ENCODE measurements at regions not wholly inside any gene's neighbourhood (a gene's known extent, or its start where the extent isn't known, plus 50 kb on each side); places are given as distances from the start of the nearest gene placed in this dataset.

DNA sequence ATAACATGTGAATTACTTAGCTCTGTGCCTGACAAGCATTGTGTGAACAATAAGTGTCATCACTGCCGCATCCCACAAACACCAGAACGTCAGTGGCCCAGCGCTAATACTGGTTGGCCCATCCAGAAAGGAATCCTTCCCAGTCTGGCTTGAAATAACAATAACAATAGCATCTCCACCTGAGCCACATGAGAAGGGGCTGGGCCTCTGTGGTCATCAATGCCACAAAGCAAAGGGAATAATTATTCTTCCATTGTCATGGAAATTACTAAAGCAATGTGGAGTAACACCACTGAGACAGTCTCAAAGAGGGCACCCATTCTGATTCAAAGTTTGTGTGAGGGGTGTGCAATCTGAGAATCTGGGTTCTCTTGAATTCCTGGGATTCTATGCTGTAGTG lies 105.7 kb upstream of the INHBA start:
- DNase-seq (no peak), ATAC-seq (ENCODE audit: low FRiP score) (no peak)
- Histone ChIP-seq H3K4me3 (ENCODE audit: low read length in 2 of 2) (no peak overlapping the region), H3K4me1 (ENCODE audit: control insufficient read depth in 1 of 2, insufficient read depth in 2 of 2, low read length in 2 of 2) (no peaks in the 10 kb centered on the region), H3K36me3 (ENCODE audit: control insufficient read depth in 1 of 2, insufficient read depth in 2 of 2, low read length in 1 of 2) (no peaks in the 10 kb centered on the region), H3K27me3 (ENCODE audit: control insufficient read depth in 1 of 2, insufficient read depth in 2 of 2, low read length in 1 of 2) (no peaks in the 10 kb centered on the region), H3K27ac (ENCODE audit: low read depth in 1 of 2, low read length in 2 of 2) (no peak overlapping the region), H3K9me3 (ENCODE audit: control insufficient read depth, low read length) (no peaks in the 10 kb centered on the region)
- intact Hi-C loops (cut with DNase I), result no loop called here
- WGBS, 2 donors, result 96 to 97% methylated on average over 3 of the region's 3 CpGs

DNA sequence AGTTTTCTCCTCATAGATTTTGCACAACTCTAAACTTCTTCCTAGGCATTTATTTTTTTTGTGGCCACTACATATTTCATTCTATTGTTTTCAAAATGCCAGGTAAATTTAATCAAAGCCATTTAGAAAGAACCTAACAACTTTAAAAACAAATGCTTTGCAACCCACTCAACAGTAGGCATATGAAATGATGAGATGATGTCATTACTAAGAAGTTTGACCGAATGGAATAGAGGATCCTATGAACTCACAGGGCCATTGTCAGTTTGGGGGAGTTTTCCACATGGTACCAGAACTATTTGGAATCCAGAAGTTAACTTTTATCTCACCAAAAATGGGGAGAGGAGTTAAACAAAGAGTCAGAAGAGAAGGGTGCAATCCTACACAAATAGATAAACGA lies 100.7 kb upstream of the INHBA start:
- ATAC-seq (ENCODE audit: low FRiP score) (no peak), DNase-seq (no peak)
- no peaks in the 10 kb centered on the region for H3K27me3 ChIP-seq (ENCODE audit: control insufficient read depth in 1 of 2, insufficient read depth in 2 of 2, low read length in 1 of 2)
- H3K36me3 ChIP-seq (ENCODE audit: control insufficient read depth in 1 of 2, insufficient read depth in 2 of 2, low read length in 1 of 2), result no peaks in the 10 kb centered on the region
- intact Hi-C loops (cut with DNase I), result no loop called here
- no peak overlapping the region for H3K27ac ChIP-seq (ENCODE audit: low read depth in 1 of 2, low read length in 2 of 2)
- WGBS, 2 donors, result 80 to 88% methylated on average over 2 of the region's 2 CpGs
- no peaks in the 10 kb centered on the region for H3K9me3 ChIP-seq (ENCODE audit: control insufficient read depth, low read length)
- H3K4me3 ChIP-seq (ENCODE audit: low read length in 2 of 2), result no peak overlapping the region
- H3K4me1 ChIP-seq (ENCODE audit: control insufficient read depth in 1 of 2, insufficient read depth in 2 of 2, low read length in 2 of 2), result peaks cover 0 to 2% of the 10 kb centered on the region in 2 donors

DNA sequence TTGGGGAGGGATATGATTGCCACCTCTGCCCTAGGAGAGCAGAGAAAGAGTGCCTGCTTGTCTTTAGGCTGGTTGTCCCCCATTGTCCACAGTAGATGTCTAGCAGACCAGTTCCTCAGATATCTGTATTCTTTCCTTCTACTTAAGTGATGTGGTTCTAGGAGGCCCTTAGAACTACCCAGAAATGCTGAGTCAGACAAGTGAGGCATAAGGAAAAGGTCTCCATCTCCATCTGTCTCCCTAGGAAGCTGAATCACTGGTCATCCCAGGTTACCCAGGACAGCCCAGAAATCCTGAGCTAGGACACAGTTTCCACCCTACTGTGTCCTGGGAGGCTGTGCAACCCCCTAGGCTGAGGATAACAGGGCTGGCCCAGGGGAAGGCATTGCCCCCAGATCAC lies 93.4 kb upstream of the INHBA start:
- DNase-seq, result no peak

DNA sequence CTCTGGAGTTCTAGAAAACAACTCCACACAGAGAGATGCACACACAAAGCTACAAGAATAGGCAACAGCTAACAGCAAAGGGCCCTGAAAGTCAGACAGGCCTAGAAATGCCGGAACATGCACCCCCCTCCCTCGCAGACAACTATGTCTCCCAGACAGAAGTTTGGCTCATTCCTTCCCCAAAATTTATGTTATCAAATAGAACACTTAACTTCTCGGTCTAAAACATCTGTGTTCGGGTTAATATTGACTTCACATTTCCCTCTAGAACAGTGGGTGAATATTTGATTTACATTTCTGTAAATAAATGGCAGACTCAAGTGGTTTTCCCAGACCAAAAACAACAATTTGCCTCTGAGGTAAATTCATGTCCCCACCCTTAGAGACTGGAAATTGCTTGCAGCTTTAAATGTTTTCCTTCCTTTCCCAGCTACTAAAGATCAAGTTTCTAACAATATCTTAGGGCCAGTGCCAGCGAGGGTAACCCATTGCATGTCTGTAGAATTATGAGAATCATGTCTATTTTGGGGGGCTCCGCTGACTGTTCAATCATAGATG lies 92.5 kb upstream of the INHBA start:
- no peak overlapping the region for H3K27ac ChIP-seq (ENCODE audit: low read depth in 1 of 2, low read length in 2 of 2)
- no peak for ATAC-seq (ENCODE audit: low FRiP score)
- intact Hi-C loops (cut with DNase I), result no loop called here
- WGBS, 2 donors, result 38 to 39% methylated on average over 6 of the region's 6 CpGs
- no peaks in the 10 kb centered on the region for H3K27me3 ChIP-seq (ENCODE audit: control insufficient read depth in 1 of 2, insufficient read depth in 2 of 2, low read length in 1 of 2)
- no peaks in the 10 kb centered on the region for H3K9me3 ChIP-seq (ENCODE audit: control insufficient read depth, low read length)
- no peak overlapping the region for H3K4me3 ChIP-seq (ENCODE audit: low read length in 2 of 2)
- no peak for DNase-seq
- H3K4me1 ChIP-seq (ENCODE audit: control insufficient read depth in 1 of 2, insufficient read depth in 2 of 2, low read length in 2 of 2), result peaks cover 2 to 4% of the 10 kb centered on the region in 2 donors
- no peaks in the 10 kb centered on the region for H3K36me3 ChIP-seq (ENCODE audit: control insufficient read depth in 1 of 2, insufficient read depth in 2 of 2, low read length in 1 of 2)

More for the DNA sequence above, 93.4 kb upstream of the INHBA start:
- H3K36me3 ChIP-seq (ENCODE audit: control insufficient read depth in 1 of 2, insufficient read depth in 2 of 2, low read length in 1 of 2), result no peaks in the 10 kb centered on the region
- intact Hi-C loops (cut with DNase I), result no loop called here
- H3K27me3 ChIP-seq (ENCODE audit: control insufficient read depth in 1 of 2, insufficient read depth in 2 of 2, low read length in 1 of 2), result no peaks in the 10 kb centered on the region
- H3K9me3 ChIP-seq (ENCODE audit: control insufficient read depth, low read length), result no peaks in the 10 kb centered on the region
- H3K4me3 ChIP-seq (ENCODE audit: low read length in 2 of 2), result no peak overlapping the region
- no peak for ATAC-seq (ENCODE audit: low FRiP score)
- H3K4me1 ChIP-seq (ENCODE audit: control insufficient read depth in 1 of 2, insufficient read depth in 2 of 2, low read length in 2 of 2), result peaks cover 2 to 4% of the 10 kb centered on the region in 2 donors
- no peak overlapping the region for H3K27ac ChIP-seq (ENCODE audit: low read depth in 1 of 2, low read length in 2 of 2)

DNA sequence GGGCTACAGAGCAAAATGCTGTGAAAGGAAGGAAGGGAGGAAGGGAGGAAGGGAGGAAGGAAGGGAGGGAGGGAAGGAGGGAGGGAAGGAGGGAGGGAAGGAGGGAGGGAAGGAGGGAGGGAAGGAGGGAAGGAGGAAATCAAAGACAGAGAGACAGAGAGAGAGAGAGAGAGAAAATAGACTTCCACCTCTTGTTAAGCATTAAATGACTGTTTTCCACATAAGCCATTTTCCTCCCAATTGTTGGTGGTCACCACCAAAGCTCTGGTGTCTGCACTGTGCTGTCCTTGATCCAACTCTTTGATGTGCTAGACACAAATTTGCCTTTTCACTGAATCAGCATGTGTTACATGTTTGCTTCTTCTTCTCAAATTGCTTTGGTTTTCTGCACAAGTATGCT lies 90.7 kb upstream of the INHBA start:
- no peak overlapping the region for H3K27ac ChIP-seq (ENCODE audit: low read depth in 1 of 2, low read length in 2 of 2)
- H3K9me3 ChIP-seq (ENCODE audit: control insufficient read depth, low read length), result no peaks in the 10 kb centered on the region
- no peaks in the 10 kb centered on the region for H3K27me3 ChIP-seq (ENCODE audit: control insufficient read depth in 1 of 2, insufficient read depth in 2 of 2, low read length in 1 of 2)
- intact Hi-C loops (cut with DNase I), result no loop called here
- DNase-seq, result no peak
- H3K36me3 ChIP-seq (ENCODE audit: control insufficient read depth in 1 of 2, insufficient read depth in 2 of 2, low read length in 1 of 2), result no peaks in the 10 kb centered on the region
- H3K4me3 ChIP-seq (ENCODE audit: low read length in 2 of 2), result no peak overlapping the region
- H3K4me1 ChIP-seq (ENCODE audit: control insufficient read depth in 1 of 2, insufficient read depth in 2 of 2, low read length in 2 of 2), result peaks cover 0 to 4% of the 10 kb centered on the region in 2 donors
- ATAC-seq (ENCODE audit: low FRiP score), result no peak

DNA sequence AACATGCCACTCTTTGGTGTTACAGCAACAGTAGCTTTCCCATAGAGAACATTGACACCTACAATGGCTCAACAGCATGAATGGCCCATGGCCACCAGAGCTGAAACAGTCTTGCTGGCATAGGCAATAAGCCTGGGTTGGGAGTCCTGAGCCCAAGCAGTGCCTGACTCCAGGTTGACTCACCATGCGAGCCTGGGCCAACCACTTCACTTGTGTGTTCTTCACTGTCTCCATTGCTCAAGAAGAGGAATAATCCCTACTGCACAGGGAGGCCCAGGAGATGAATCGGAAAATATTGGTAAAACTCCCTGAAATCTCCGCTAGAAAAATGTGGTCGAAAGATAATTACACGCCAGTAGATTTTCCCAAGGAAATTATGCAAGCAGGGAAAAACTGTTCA lies 89.2 kb upstream of the INHBA start:
- no peaks in the 10 kb centered on the region for H3K27me3 ChIP-seq (ENCODE audit: control insufficient read depth in 1 of 2, insufficient read depth in 2 of 2, low read length in 1 of 2)
- H3K9me3 ChIP-seq (ENCODE audit: control insufficient read depth, low read length), result no peaks in the 10 kb centered on the region
- H3K4me3 ChIP-seq (ENCODE audit: low read length in 2 of 2), result no peak overlapping the region
- ATAC-seq (ENCODE audit: low FRiP score) (no peak), DNase-seq (no peak)
- H3K4me1 ChIP-seq (ENCODE audit: control insufficient read depth in 1 of 2, insufficient read depth in 2 of 2, low read length in 2 of 2), result peaks cover 0 to 11% of the 10 kb centered on the region in 2 donors
- intact Hi-C loops (cut with DNase I), result no loop called here
- WGBS, 2 donors, result 80 to 88% methylated on average over 5 of the region's 5 CpGs
- H3K36me3 ChIP-seq (ENCODE audit: control insufficient read depth in 1 of 2, insufficient read depth in 2 of 2, low read length in 1 of 2), result no peaks in the 10 kb centered on the region
- H3K27ac ChIP-seq (ENCODE audit: low read depth in 1 of 2, low read length in 2 of 2), result no peak overlapping the region

DNA sequence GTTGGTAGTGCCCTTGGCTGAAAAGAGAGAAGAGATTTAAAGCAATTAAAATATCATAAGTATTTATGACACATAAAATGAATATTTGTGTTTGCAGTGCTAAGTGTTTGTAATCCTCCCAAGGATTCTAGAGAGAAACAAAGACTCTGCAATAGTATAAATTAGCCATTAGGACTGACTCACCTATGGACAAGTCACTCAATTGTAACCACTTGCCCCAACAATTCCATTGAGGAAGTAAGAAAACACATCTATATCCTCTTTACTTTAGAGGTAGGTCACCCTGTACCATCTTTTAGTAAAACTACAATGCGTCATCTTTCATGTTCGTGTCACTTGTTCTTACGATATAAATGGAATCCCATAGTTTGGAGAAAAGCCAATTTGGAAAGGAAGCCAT lies 85.7 kb upstream of the INHBA start:
- Histone ChIP-seq H3K9me3 (ENCODE audit: control insufficient read depth, low read length) (no peaks in the 10 kb centered on the region), H3K27me3 (ENCODE audit: control insufficient read depth in 1 of 2, insufficient read depth in 2 of 2, low read length in 1 of 2) (no peaks in the 10 kb centered on the region), H3K4me1 (ENCODE audit: control insufficient read depth in 1 of 2, insufficient read depth in 2 of 2, low read length in 2 of 2) (peaks cover 0 to 13% of the 10 kb centered on the region in 2 donors), H3K36me3 (ENCODE audit: control insufficient read depth in 1 of 2, insufficient read depth in 2 of 2, low read length in 1 of 2) (no peaks in the 10 kb centered on the region), H3K27ac (ENCODE audit: low read depth in 1 of 2, low read length in 2 of 2) (no peak overlapping the region), H3K4me3 (ENCODE audit: low read length in 2 of 2) (no peak overlapping the region)
- intact Hi-C loops (cut with DNase I), result no loop called here
- 74 to 85% methylated on average over 3 of the region's 3 CpGs for WGBS, 2 donors
- no peak for DNase-seq
- no peak for ATAC-seq (ENCODE audit: low FRiP score)

DNA sequence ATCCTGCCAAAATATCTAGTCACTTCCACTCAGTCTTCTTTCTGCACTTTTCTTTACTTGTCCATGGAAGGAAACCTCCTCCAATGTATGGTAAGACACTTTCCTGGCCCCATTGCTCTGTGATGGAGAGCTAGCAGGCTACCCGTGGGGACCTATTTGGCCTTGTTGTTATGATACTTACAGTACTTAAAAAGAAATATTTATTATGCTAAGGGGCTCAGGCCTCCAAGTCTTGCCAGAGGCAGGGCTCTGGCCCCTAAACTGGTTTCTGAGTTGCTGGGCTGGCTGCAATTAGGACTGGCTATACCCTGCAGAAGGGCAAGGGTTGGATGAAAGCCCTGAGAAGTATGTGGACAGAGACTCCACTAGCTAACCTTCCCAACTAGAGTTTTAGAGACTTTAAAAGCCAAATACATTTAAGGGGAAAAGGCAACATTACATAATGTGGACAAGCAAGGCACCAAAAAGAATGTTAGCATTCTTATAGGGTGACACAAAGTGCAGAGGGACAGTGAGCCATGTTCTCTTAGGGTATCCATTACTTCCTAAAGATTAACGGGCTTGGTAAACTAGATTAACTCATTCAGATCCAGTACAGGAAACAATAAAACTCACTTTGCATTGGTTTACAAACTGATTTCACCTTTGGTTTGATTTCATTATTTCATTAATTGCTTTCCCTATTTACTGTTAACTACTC lies 84.9 kb upstream of the INHBA start:
- intact Hi-C loops (cut with DNase I), result no loop called here
- no peak for ATAC-seq (ENCODE audit: low FRiP score)
- H3K4me3 ChIP-seq (ENCODE audit: low read length in 2 of 2), result no peak overlapping the region
- no peaks in the 10 kb centered on the region for H3K9me3 ChIP-seq (ENCODE audit: control insufficient read depth, low read length)
- no peak overlapping the region for H3K27ac ChIP-seq (ENCODE audit: low read depth in 1 of 2, low read length in 2 of 2)
- DNase-seq, result no peak
- no peaks in the 10 kb centered on the region for H3K36me3 ChIP-seq (ENCODE audit: control insufficient read depth in 1 of 2, insufficient read depth in 2 of 2, low read length in 1 of 2)
- peaks cover 0 to 13% of the 10 kb centered on the region in 2 donors for H3K4me1 ChIP-seq (ENCODE audit: control insufficient read depth in 1 of 2, insufficient read depth in 2 of 2, low read length in 2 of 2)
- 5 to 19% methylated on average over 2 of the region's 2 CpGs for WGBS, 2 donors
- H3K27me3 ChIP-seq (ENCODE audit: control insufficient read depth in 1 of 2, insufficient read depth in 2 of 2, low read length in 1 of 2), result no peaks in the 10 kb centered on the region

DNA sequence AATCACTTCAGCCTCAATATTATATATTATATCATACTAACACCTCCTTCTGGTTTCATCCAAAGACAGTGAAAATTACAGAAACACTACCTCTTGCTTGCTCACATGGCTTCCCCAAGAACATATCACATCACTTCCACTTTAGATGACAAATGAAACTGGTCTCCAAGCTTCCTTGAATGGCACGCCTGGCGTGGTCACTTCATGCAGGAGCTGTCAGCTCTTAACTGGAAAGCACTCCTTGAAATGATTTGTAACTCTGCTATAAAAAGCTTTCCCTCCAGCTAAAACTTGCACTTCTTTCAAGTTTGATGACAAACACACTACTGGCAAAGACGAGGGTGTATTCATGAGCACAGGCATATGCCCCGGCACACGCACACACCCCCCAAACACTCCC lies 84.1 kb upstream of the INHBA start:
- no peaks in the 10 kb centered on the region for H3K27me3 ChIP-seq (ENCODE audit: control insufficient read depth in 1 of 2, insufficient read depth in 2 of 2, low read length in 1 of 2)
- peaks cover 0 to 13% of the 10 kb centered on the region in 2 donors for H3K4me1 ChIP-seq (ENCODE audit: control insufficient read depth in 1 of 2, insufficient read depth in 2 of 2, low read length in 2 of 2)
- DNase-seq (peak in 1 of 2 donors; percentile 61), ATAC-seq (ENCODE audit: low FRiP score) (peak; percentile 71)
- intact Hi-C loops (cut with DNase I), result no loop called here
- H3K36me3 ChIP-seq (ENCODE audit: control insufficient read depth in 1 of 2, insufficient read depth in 2 of 2, low read length in 1 of 2), result no peaks in the 10 kb centered on the region
- no peak overlapping the region for H3K4me3 ChIP-seq (ENCODE audit: low read length in 2 of 2)
- 10 to 15% methylated on average over 5 of the region's 5 CpGs for WGBS, 2 donors
- H3K27ac ChIP-seq (ENCODE audit: low read depth in 1 of 2, low read length in 2 of 2), result no peak overlapping the region
- no peaks in the 10 kb centered on the region for H3K9me3 ChIP-seq (ENCODE audit: control insufficient read depth, low read length)

All from aorta (tissue), 5 donors.